GM12878 (cell line): ENCODE measurements at regions not wholly inside any gene's neighbourhood (a gene's known extent, or its start where the extent isn't known, plus 50 kb on each side); places are given as distances from the start of the nearest gene placed in this dataset.

Source experiments
- BACH1 ChIP-seq: fragments of 450-650 bp; IDR thresholded peaks from 2 replicates; pipeline ENCODE4 v1.6.1; 2017; ENCODE audit warnings: mild to moderate bottlenecking, borderline replicate concordance
- BHLHE40 ChIP-seq, 2 experiments: fragments of 450-650 bp in 1 of 2; IDR thresholded peaks; 2 replicates each; pipeline ENCODE4 v1.6.1; 2011 to 2017; ENCODE audit warnings: low read depth in 2 of 2, borderline replicate concordance in 1 of 2, improper control_type of control experiment in 1 of 2, low read length in 1 of 2, mild to moderate bottlenecking in 1 of 2
- BMI1 ChIP-seq: fragments of 450-650 bp; IDR thresholded peaks from 2 replicates; pipeline ENCODE4 v1.6.1; 2016; ENCODE audit warnings: mild to moderate bottlenecking, moderate library complexity, borderline replicate concordance
- CEBPZ ChIP-seq: fragments of 150-350 bp; IDR thresholded peaks from 2 replicates; pipeline ENCODE4 v1.6.1; 2016; ENCODE audit warnings: low read depth, low read length
- EGR1 ChIP-seq, 2 experiments: IDR thresholded peaks; 1 replicate in 1 of 2; 2 replicates in 1 of 2; pipeline ENCODE4 v1.6.1; 2011 to 2012; ENCODE audit warnings: low read depth in 2 of 2, low read length in 2 of 2, borderline replicate concordance in 1 of 2, mild to moderate bottlenecking in 1 of 2, moderate library complexity in 1 of 2
- EP300 ChIP-seq, 2 experiments: fragments of 150-350 bp in 1 of 2; IDR thresholded peaks; 2 replicates each; pipeline ENCODE4 v1.6.1; 2011 to 2012; ENCODE audit warnings: low read depth in 2 of 2, low read length in 2 of 2, borderline replicate concordance in 1 of 2, improper control_type of control experiment in 1 of 2, inconsistent platforms in 1 of 2; ENCODE audit not compliant: control insufficient read depth in 1 of 2
- EZH2 ChIP-seq: IDR thresholded peaks from 2 replicates; pipeline ENCODE4 v1.6.1; 2012; ENCODE audit warnings: low read depth, mild to moderate bottlenecking, control low read depth, inconsistent platforms, low read length, borderline replicate concordance; ENCODE audit not compliant: control insufficient read depth
- KLF5 ChIP-seq: fragments of 450-650 bp; IDR thresholded peaks from 2 replicates; pipeline ENCODE4 v1.6.1; 2014; ENCODE audit warnings: mild to moderate bottlenecking; ENCODE audit not compliant: partially characterized antibody
- TF ChIP-seq, protein P1 (sequence below): fragments of 450-650 bp; formaldehyde crosslinking; IDR thresholded peaks from 2 replicates; pipeline ENCODE4 v1.4.0; 2020; ENCODE audit warnings: mild to moderate bottlenecking, moderate library complexity
- TF ChIP-seq, protein P2 (sequence below): fragments of 450-650 bp; IDR thresholded peaks from 2 replicates; pipeline ENCODE4 v1.6.1; 2017; ENCODE audit warnings: mild to moderate bottlenecking, moderate library complexity
- TF ChIP-seq, protein P3 (sequence below): IDR thresholded peaks from 2 replicates; pipeline ENCODE4 v1.6.1; 2011; ENCODE audit warnings: low read depth, mild to moderate bottlenecking, low read length, moderate library complexity, borderline replicate concordance; ENCODE audit errors: extremely low read depth
- TF ChIP-seq, protein P4 (sequence below): fragments of 450-650 bp; IDR thresholded peaks from 2 replicates; pipeline ENCODE4 v1.6.1; 2017; ENCODE audit warnings: mild to moderate bottlenecking, moderate library complexity

DNA sequence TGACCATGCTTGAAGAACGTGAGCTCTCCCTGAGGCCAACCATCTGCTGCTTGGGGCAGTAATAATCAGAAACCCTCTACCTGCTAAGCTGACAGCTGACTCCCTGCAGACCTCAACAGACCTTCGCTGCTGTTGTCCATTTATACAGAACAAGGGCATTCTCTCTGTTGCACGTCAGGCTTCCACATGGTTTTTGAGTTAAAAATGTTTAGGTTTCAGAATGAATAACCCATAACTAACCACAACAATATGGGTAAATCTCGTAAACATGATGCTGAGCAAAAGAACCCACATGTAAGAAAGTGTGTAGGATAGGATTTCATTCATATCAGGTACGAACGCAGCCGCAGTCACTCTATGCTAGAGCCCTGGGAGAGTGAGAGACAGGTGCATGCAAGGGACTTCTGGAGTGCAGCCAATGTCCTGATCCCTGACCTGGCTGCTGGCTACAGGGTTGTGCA is 348.5 kb downstream of the MED10 start (continued):
- TF ChIP-seq, protein P1, sequence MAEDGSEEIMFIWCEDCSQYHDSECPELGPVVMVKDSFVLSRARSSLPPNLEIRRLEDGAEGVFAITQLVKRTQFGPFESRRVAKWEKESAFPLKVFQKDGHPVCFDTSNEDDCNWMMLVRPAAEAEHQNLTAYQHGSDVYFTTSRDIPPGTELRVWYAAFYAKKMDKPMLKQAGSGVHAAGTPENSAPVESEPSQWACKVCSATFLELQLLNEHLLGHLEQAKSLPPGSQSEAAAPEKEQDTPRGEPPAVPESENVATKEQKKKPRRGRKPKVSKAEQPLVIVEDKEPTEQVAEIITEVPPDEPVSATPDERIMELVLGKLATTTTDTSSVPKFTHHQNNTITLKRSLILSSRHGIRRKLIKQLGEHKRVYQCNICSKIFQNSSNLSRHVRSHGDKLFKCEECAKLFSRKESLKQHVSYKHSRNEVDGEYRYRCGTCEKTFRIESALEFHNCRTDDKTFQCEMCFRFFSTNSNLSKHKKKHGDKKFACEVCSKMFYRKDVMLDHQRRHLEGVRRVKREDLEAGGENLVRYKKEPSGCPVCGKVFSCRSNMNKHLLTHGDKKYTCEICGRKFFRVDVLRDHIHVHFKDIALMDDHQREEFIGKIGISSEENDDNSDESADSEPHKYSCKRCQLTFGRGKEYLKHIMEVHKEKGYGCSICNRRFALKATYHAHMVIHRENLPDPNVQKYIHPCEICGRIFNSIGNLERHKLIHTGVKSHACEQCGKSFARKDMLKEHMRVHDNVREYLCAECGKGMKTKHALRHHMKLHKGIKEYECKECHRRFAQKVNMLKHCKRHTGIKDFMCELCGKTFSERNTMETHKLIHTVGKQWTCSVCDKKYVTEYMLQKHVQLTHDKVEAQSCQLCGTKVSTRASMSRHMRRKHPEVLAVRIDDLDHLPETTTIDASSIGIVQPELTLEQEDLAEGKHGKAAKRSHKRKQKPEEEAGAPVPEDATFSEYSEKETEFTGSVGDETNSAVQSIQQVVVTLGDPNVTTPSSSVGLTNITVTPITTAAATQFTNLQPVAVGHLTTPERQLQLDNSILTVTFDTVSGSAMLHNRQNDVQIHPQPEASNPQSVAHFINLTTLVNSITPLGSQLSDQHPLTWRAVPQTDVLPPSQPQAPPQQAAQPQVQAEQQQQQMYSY (CRISPR knock-in tag): no peak
- TF ChIP-seq BMI1 (no peak), EGR1 (IDR thresholded peaks at IDR 0.05; ENCODE audit: borderline replicate concordance in 1 of 2, low read depth in 2 of 2, low read length in 2 of 2) (no peak), BHLHE40 (IDR thresholded peaks at IDR 0.05; ENCODE audit: borderline replicate concordance in 1 of 2, low read depth in 2 of 2, low read length in 1 of 2) (peak in 1 of 2 experiments; percentile 26; a peak in 1 of 4 replicates), EZH2 (no peak), EP300 (IDR thresholded peaks at IDR 0.05; ENCODE audit: borderline replicate concordance in 1 of 2, control insufficient read depth in 1 of 2, low read depth in 2 of 2, low read length in 2 of 2) (0 out of 4 replicates have a peak, but pooled peaks of 1 of the 2 experiments have one; percentile 35), CEBPZ (no peak), BACH1 (no peak), KLF5 (no peak)
- TF ChIP-seq, protein P2, sequence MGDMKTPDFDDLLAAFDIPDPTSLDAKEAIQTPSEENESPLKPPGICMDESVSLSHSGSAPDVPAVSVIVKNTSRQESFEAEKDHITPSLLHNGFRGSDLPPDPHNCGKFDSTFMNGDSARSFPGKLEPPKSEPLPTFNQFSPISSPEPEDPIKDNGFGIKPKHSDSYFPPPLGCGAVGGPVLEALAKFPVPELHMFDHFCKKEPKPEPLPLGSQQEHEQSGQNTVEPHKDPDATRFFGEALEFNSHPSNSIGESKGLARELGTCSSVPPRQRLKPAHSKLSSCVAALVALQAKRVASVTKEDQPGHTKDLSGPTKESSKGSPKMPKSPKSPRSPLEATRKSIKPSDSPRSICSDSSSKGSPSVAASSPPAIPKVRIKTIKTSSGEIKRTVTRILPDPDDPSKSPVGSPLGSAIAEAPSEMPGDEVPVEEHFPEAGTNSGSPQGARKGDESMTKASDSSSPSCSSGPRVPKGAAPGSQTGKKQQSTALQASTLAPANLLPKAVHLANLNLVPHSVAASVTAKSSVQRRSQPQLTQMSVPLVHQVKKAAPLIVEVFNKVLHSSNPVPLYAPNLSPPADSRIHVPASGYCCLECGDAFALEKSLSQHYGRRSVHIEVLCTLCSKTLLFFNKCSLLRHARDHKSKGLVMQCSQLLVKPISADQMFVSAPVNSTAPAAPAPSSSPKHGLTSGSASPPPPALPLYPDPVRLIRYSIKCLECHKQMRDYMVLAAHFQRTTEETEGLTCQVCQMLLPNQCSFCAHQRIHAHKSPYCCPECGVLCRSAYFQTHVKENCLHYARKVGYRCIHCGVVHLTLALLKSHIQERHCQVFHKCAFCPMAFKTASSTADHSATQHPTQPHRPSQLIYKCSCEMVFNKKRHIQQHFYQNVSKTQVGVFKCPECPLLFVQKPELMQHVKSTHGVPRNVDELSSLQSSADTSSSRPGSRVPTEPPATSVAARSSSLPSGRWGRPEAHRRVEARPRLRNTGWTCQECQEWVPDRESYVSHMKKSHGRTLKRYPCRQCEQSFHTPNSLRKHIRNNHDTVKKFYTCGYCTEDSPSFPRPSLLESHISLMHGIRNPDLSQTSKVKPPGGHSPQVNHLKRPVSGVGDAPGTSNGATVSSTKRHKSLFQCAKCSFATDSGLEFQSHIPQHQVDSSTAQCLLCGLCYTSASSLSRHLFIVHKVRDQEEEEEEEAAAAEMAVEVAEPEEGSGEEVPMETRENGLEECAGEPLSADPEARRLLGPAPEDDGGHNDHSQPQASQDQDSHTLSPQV: no peak
- TF ChIP-seq, protein P3, sequence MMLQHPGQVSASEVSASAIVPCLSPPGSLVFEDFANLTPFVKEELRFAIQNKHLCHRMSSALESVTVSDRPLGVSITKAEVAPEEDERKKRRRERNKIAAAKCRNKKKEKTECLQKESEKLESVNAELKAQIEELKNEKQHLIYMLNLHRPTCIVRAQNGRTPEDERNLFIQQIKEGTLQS: no peak
- TF ChIP-seq, protein P4, sequence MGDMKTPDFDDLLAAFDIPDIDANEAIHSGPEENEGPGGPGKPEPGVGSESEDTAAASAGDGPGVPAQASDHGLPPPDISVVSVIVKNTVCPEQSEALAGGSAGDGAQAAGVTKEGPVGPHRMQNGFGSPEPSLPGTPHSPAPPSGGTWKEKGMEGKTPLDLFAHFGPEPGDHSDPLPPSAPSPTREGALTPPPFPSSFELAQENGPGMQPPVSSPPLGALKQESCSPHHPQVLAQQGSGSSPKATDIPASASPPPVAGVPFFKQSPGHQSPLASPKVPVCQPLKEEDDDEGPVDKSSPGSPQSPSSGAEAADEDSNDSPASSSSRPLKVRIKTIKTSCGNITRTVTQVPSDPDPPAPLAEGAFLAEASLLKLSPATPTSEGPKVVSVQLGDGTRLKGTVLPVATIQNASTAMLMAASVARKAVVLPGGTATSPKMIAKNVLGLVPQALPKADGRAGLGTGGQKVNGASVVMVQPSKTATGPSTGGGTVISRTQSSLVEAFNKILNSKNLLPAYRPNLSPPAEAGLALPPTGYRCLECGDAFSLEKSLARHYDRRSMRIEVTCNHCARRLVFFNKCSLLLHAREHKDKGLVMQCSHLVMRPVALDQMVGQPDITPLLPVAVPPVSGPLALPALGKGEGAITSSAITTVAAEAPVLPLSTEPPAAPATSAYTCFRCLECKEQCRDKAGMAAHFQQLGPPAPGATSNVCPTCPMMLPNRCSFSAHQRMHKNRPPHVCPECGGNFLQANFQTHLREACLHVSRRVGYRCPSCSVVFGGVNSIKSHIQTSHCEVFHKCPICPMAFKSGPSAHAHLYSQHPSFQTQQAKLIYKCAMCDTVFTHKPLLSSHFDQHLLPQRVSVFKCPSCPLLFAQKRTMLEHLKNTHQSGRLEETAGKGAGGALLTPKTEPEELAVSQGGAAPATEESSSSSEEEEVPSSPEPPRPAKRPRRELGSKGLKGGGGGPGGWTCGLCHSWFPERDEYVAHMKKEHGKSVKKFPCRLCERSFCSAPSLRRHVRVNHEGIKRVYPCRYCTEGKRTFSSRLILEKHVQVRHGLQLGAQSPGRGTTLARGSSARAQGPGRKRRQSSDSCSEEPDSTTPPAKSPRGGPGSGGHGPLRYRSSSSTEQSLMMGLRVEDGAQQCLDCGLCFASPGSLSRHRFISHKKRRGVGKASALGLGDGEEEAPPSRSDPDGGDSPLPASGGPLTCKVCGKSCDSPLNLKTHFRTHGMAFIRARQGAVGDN: peak; percentile 29; the same call in 1 of the 2 replicates
